ENCODE measurements at regions not wholly inside any gene's neighbourhood (a gene's known extent, or its start where the extent isn't known, plus 50 kb on each side); places are given as distances from the start of the nearest gene placed in this dataset.

GRCh38 chr2:207269038-207269437 lies 103.3 kb upstream of the KLF7 start:
- no peaks in the 10 kb centered on the region for H3K36me3 ChIP-seq (ENCODE audit: control insufficient read depth in 4 of 4, insufficient read depth in 3 of 4, low read depth in 1 of 4, low read length in 3 of 4)
- WGBS: 34% methylated on average over 2 of the region's 2 CpGs
- TF ChIP-seq YY1 (IDR thresholded peaks at IDR 0.05) (no peak), RXRA (IDR thresholded peaks at IDR 0.05) (peak in 1 of 2 donors; percentile 7), HNF4A (conservative IDR thresholded peaks at IDR 0.05) (peak; percentile 26 to 41)
- H3K4me3 ChIP-seq (ENCODE audit: low read depth in 1 of 3, low read length in 3 of 3): no peak overlapping the region
- H3K9ac ChIP-seq (ENCODE audit: low read depth in 1 of 2, low read length in 2 of 2): no peak overlapping the region
- DNase-seq (ENCODE audit: low spot score): no peak
- no peaks in the 10 kb centered on the region for H3K4me1 ChIP-seq (ENCODE audit: control insufficient read depth in 4 of 4, insufficient read depth in 4 of 4, low read length in 3 of 4)
- H3K27ac ChIP-seq (ENCODE audit: low read depth in 1 of 2, low read length in 2 of 2): no peak overlapping the region
- no peaks in the 10 kb centered on the region for H3K27me3 ChIP-seq (ENCODE audit: control insufficient read depth in 4 of 4, insufficient read depth in 4 of 4, low read length in 3 of 4)
- no peaks in the 10 kb centered on the region for H3K9me3 ChIP-seq (ENCODE audit: control insufficient read depth in 4 of 4, low read length in 3 of 4)

- no peaks in the 10 kb centered on the region for H3K9me3 ChIP-seq (ENCODE audit: control insufficient read depth in 4 of 4, low read length in 3 of 4)
- no peak for DNase-seq (ENCODE audit: low spot score)
- WGBS: 81% methylated on average over 5 of the region's 5 CpGs
- H3K9ac ChIP-seq (ENCODE audit: low read depth in 1 of 2, low read length in 2 of 2): no peak overlapping the region
- H3K27ac ChIP-seq (ENCODE audit: low read depth in 1 of 2, low read length in 2 of 2): no peak overlapping the region
- H3K27me3 ChIP-seq (ENCODE audit: control insufficient read depth in 4 of 4, insufficient read depth in 4 of 4, low read length in 3 of 4): no peaks in the 10 kb centered on the region
- H3K4me3 ChIP-seq (ENCODE audit: low read depth in 1 of 3, low read length in 3 of 3): no peak overlapping the region
- no peaks in the 10 kb centered on the region for H3K4me1 ChIP-seq (ENCODE audit: control insufficient read depth in 4 of 4, insufficient read depth in 4 of 4, low read length in 3 of 4)
- H3K36me3 ChIP-seq (ENCODE audit: control insufficient read depth in 4 of 4, insufficient read depth in 3 of 4, low read depth in 1 of 4, low read length in 3 of 4): no peaks in the 10 kb centered on the region
- no peak for TF ChIP-seq RAD21 (IDR thresholded peaks at IDR 0.05)
- TF ChIP-seq ATF3 (IDR thresholded peaks at IDR 0.05): no peak
- no peak for TF ChIP-seq RXRA (IDR thresholded peaks at IDR 0.05)
- no peak for TF ChIP-seq HNF4G (IDR thresholded peaks at IDR 0.05)
- TF ChIP-seq REST (IDR thresholded peaks at IDR 0.05): no peak
- no peak for TF ChIP-seq HNF4A (conservative IDR thresholded peaks at IDR 0.05)
- TF ChIP-seq JUND (IDR thresholded peaks at IDR 0.05): no peak
- TF ChIP-seq GABPA (IDR thresholded peaks at IDR 0.05 in 1 of 2, conservative IDR thresholded peaks at IDR 0.05 in 1 of 2): no peak
- no peak for TF ChIP-seq EGR1 (IDR thresholded peaks at IDR 0.05; ENCODE audit: low read depth in 2 of 2)
- no peak for TF ChIP-seq CTCF (IDR thresholded peaks at IDR 0.05; ENCODE audit: low read depth, low read length, missing input control)
- TF ChIP-seq ZBTB33 (IDR thresholded peaks at IDR 0.05): no peak
- TF ChIP-seq SP1 (IDR thresholded peaks at IDR 0.05): no peak
- no peak for TF ChIP-seq MAX (IDR thresholded peaks at IDR 0.05)
- TF ChIP-seq FOXA2 (IDR thresholded peaks at IDR 0.05): no peak
- no peak for TF ChIP-seq YY1 (IDR thresholded peaks at IDR 0.05)
- no peak for TF ChIP-seq NR2F2 (IDR thresholded peaks at IDR 0.05)
- TF ChIP-seq TAF1 (conservative IDR thresholded peaks at IDR 0.05): no peak
- TF ChIP-seq FOXA1 (IDR thresholded peaks at IDR 0.05): no peak
Observed at GRCh38 chr2:207274530-207275189, 108.9 kb upstream of the KLF7 start.

All from liver (tissue), 8 donors.